Osteoblast (primary cell): ENCODE measurements at regions not wholly inside any gene's neighbourhood (a gene's known extent, or its start where the extent isn't known, plus 50 kb on each side); places are given as distances from the start of the nearest gene placed in this dataset.

Source experiments
- DNase-seq: peaks from one replicate; pipeline ENCODE4 v3.0.0; 2011; ENCODE audit warnings: low spot score, mixed read lengths; ENCODE audit not compliant: insufficient read length; ENCODE audit errors: missing footprints
- H2AFZ ChIP-seq: 2 replicates; pipeline ENCODE4 v1.6.0; 2011; ENCODE audit warnings: mild to moderate bottlenecking, low read length
- H3K27ac ChIP-seq: 2 replicates; pipeline ENCODE4 v1.5.1; 2011; ENCODE audit warnings: mild to moderate bottlenecking, low read depth, low read length, moderate library complexity
- H3K27me3 ChIP-seq: 2 replicates; pipeline ENCODE4 v1.6.0; 2012; ENCODE audit warnings: mild to moderate bottlenecking, control low read depth, inconsistent platforms, low read length, moderate library complexity; ENCODE audit not compliant: insufficient read depth
- H3K36me3 ChIP-seq: 2 replicates; pipeline ENCODE4 v1.5.1; 2011; ENCODE audit warnings: mild to moderate bottlenecking, low read length, control low read depth, moderate library complexity; ENCODE audit not compliant: insufficient read depth
- H3K4me1 ChIP-seq: 2 replicates; pipeline ENCODE4 v1.5.1; 2011; ENCODE audit warnings: mild to moderate bottlenecking, low read length, control low read depth, moderate library complexity; ENCODE audit not compliant: insufficient read depth
- H3K4me2 ChIP-seq: 2 replicates; pipeline ENCODE4 v1.6.0; 2011; ENCODE audit warnings: mild to moderate bottlenecking, low read length; ENCODE audit not compliant: insufficient read depth
- H3K4me3 ChIP-seq: fragments of 200-600 bp; sonication (generic); 3 replicates; pipeline ENCODE4 v1.5.1; 2012; ENCODE audit warnings: mild to moderate bottlenecking, low read length, inconsistent platforms; ENCODE audit not compliant: insufficient read depth
- H3K79me2 ChIP-seq: 2 replicates; pipeline ENCODE4 v1.6.0; 2012; ENCODE audit warnings: mild to moderate bottlenecking, low read length, control low read depth, inconsistent platforms; ENCODE audit not compliant: insufficient read depth
- H3K9me3 ChIP-seq: 2 replicates; pipeline ENCODE4 v1.5.1; 2011; ENCODE audit warnings: low read depth, low read length, control low read depth
- H4K20me1 ChIP-seq: 2 replicates; pipeline ENCODE4 v1.6.0; 2012; ENCODE audit warnings: mild to moderate bottlenecking, low read length, control low read depth; ENCODE audit not compliant: insufficient read depth
- CTCF ChIP-seq: IDR thresholded peaks from 2 replicates; pipeline ENCODE4 v1.5.1; 2011; ENCODE audit warnings: mild to moderate bottlenecking, low read depth, low read length, moderate library complexity; ENCODE audit errors: extremely low read depth

GRCh38 chr1:55854911-55855310, 639.7 kb upstream of the USP24 start:
- TF ChIP-seq CTCF = no peak

GRCh38 chr1:55848906-55849305, 633.7 kb upstream of the USP24 start:
- Histone ChIP-seq H3K79me2 (no peaks in the 10 kb centered on the region), H3K36me3 (no peaks in the 10 kb centered on the region), H4K20me1 (no peaks in the 10 kb centered on the region), H3K27me3 (no peaks in the 10 kb centered on the region), H3K9me3 (no peaks in the 10 kb centered on the region), H2AFZ (no peak overlapping the region), H3K4me2 (no peak overlapping the region), H3K27ac (no peak overlapping the region), H3K4me3 (no peak overlapping the region), H3K4me1 (no peaks in the 10 kb centered on the region)
- TF ChIP-seq CTCF = peak; percentile 58
- peak; percentile 66 for DNase-seq

More at GRCh38 chr1:55854911-55855310, 639.7 kb upstream of the USP24 start:
- Histone ChIP-seq H3K79me2 (no peaks in the 10 kb centered on the region), H3K4me2 (no peak overlapping the region), H3K4me3 (no peak overlapping the region), H3K27me3 (no peaks in the 10 kb centered on the region), H2AFZ (no peak overlapping the region), H3K36me3 (no peaks in the 10 kb centered on the region), H3K27ac (no peak overlapping the region), H3K4me1 (peaks cover 6% of the 10 kb centered on the region), H3K9me3 (no peaks in the 10 kb centered on the region), H4K20me1 (no peaks in the 10 kb centered on the region)
- DNase-seq = no peak

- no peak overlapping the region for H3K27ac ChIP-seq
- H3K36me3 ChIP-seq = no peaks in the 10 kb centered on the region
- H3K27me3 ChIP-seq = no peaks in the 10 kb centered on the region
- H3K79me2 ChIP-seq = no peaks in the 10 kb centered on the region
- no peaks in the 10 kb centered on the region for H3K4me1 ChIP-seq
- H4K20me1 ChIP-seq = no peaks in the 10 kb centered on the region
- DNase-seq = no peak
- no peak overlapping the region for H3K4me2 ChIP-seq
- H3K4me3 ChIP-seq = no peak overlapping the region
- TF ChIP-seq CTCF = no peak
- H3K9me3 ChIP-seq = no peaks in the 10 kb centered on the region
- no peak overlapping the region for H2AFZ ChIP-seq
Measured at GRCh38 chr1:55846051-55846450, 630.9 kb upstream of the USP24 start.

- Histone ChIP-seq H3K4me1 (no peaks in the 10 kb centered on the region), H3K27me3 (no peaks in the 10 kb centered on the region), H3K36me3 (no peaks in the 10 kb centered on the region), H2AFZ (no peak overlapping the region), H4K20me1 (no peaks in the 10 kb centered on the region), H3K4me3 (no peak overlapping the region), H3K79me2 (no peaks in the 10 kb centered on the region), H3K9me3 (no peaks in the 10 kb centered on the region), H3K27ac (no peak overlapping the region), H3K4me2 (no peak overlapping the region)
- DNase-seq = no peak
- no peak for TF ChIP-seq CTCF
Measured at GRCh38 chr1:55844322-55844721, 629.2 kb upstream of the USP24 start.
